ENCODE measurements at regions not wholly inside any gene's neighbourhood (a gene's known extent, or its start where the extent isn't known, plus 50 kb on each side); places are given as distances from the start of the nearest gene placed in this dataset.

DNA sequence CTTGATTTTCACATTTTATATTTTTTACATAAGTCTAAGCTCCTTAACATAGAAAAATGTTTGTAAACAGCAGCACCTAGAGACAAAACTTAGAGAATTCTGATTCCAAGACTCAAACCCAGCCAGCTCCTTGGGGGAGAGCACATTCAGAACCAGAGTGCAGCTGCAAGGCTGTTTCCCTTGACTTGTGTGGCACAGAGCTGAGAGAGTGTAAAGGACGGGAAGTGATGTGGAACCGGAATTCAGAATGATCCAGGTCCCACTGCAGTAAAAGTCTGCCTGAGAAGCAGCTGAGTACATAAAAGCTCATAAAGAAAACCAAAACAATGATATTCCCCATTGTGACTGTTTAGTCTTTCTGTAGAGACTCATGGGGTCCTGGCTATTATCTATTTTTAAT is 713.8 kb downstream of the RAB28 start:
- ChIA-PET POLR2A (no interaction called here), CTCF (interaction anchor here (0.9 to 3.3 kb wide), 2 partner anchors 11 to 25 kb away, joined by 3 to 10 read pairs; no protein-coding TSS in a partner anchor)
- DNase-seq (ENCODE audit: extremely low spot score), result no peak
- no peak for TF ChIP-seq CTCF (IDR thresholded peaks at IDR 0.05; ENCODE audit: control extremely low read depth, extremely low read depth, low read depth, missing control alignments)

- POLR2A ChIA-PET, result no interaction called here
- CTCF ChIA-PET, result no interaction called here
- no peak for DNase-seq (ENCODE audit: extremely low spot score)
- TF ChIP-seq CTCF (IDR thresholded peaks at IDR 0.05; ENCODE audit: control extremely low read depth, extremely low read depth, low read depth, missing control alignments), result no peak
Observed at GRCh38 chr4:12761694-12762093, 722.4 kb downstream of the RAB28 start.

DNA sequence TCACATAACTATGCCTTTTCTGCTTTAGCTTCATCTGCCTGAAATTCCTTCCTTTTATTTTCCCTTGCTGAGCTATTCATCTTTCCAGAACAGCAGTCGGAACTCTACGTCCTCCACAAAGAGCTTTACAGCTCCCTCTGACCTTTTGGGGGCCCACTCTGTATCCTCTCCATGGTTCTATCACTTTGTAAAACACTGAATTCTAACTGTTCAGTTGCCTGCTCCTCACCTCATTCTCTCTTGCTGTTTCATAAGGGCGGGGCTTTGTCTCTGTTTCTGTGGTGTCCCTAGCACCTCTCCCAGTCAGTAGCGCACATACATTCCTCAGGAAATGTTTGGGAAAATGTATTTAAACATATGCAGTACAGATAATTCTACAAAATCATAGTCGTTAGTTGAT is 737.0 kb downstream of the RAB28 start:
- ChIA-PET CTCF (no interaction called here), POLR2A (no interaction called here)
- TF ChIP-seq CTCF (IDR thresholded peaks at IDR 0.05; ENCODE audit: control extremely low read depth, extremely low read depth, low read depth, missing control alignments), result no peak
- DNase-seq (ENCODE audit: extremely low spot score), result no peak

- CTCF ChIA-PET, result interaction anchor here (1.1 kb wide), 2 partner anchors 9 to 24 kb away, joined by 3 read pairs; no protein-coding TSS in a partner anchor
- POLR2A ChIA-PET, result no interaction called here
- DNase-seq (ENCODE audit: extremely low spot score), result no peak
- TF ChIP-seq CTCF (IDR thresholded peaks at IDR 0.05; ENCODE audit: control extremely low read depth, extremely low read depth, low read depth, missing control alignments), result no peak
Observed at GRCh38 chr4:12746221-12746620, 737.9 kb downstream of the RAB28 start.

GRCh38 chr4:12734586-12734985 is 749.6 kb downstream of the RAB28 start:
- no peak for DNase-seq (ENCODE audit: extremely low spot score)
- ChIA-PET CTCF (interaction anchor here (1.4 kb wide), 1 partner anchor 792 kb away, joined by 5 read pairs; no protein-coding TSS in a partner anchor), POLR2A (no interaction called here)
- no peak for TF ChIP-seq CTCF (IDR thresholded peaks at IDR 0.05; ENCODE audit: control extremely low read depth, extremely low read depth, low read depth, missing control alignments)

- CTCF ChIA-PET, result interaction anchor here (0.7 to 2.6 kb wide), 11 partner anchors 8 to 925 kb away, joined by 3 to 13 read pairs (median 3); no protein-coding TSS in a partner anchor
Observed at GRCh38 chr4:12729384-12729783, 754.8 kb downstream of the RAB28 start.

More at GRCh38 chr4:12729384-12729783, 754.8 kb downstream of the RAB28 start:
- TF ChIP-seq CTCF (IDR thresholded peaks at IDR 0.05; ENCODE audit: control extremely low read depth, extremely low read depth, low read depth, missing control alignments), result no peak
- POLR2A ChIA-PET, result no interaction called here
- peak; percentile 16 for DNase-seq (ENCODE audit: extremely low spot score)
